ENCODE measurements at regions not wholly inside any gene's neighbourhood (a gene's known extent, or its start where the extent isn't known, plus 50 kb on each side); places are given as distances from the start of the nearest gene placed in this dataset.

GRCh38 chr1:198893763-198894444, 255.1 kb downstream of the PTPRC start:
- no peak for DNase-seq
- Histone ChIP-seq H3K27ac (ENCODE audit: low read length) (0 out of 2 replicates have a peak overlapping the region, but pooled peaks have one; percentile 1), H3K79me2 (ENCODE audit: insufficient read depth, low read length) (peaks cover 100% of the 10 kb centered on the region), H3K9ac (ENCODE audit: low read depth, low read length) (no peak overlapping the region), H3K27me3 (ENCODE audit: insufficient read depth, low read length, poor library complexity) (no peaks in the 10 kb centered on the region), H4K20me1 (ENCODE audit: insufficient read depth, low read length) (peaks cover 75% of the 10 kb centered on the region), H3K4me1 (ENCODE audit: insufficient read depth, low read length) (peaks cover 81% of the 10 kb centered on the region), H3K4me2 (ENCODE audit: insufficient read depth, low read length) (no peak overlapping the region), H3K36me3 (ENCODE audit: insufficient read depth, low read length) (peaks cover 100% of the 10 kb centered on the region), H3K9me3 (ENCODE audit: insufficient read depth, low read length, severe bottlenecking) (no peaks in the 10 kb centered on the region), H3K4me3 (ENCODE audit: low read depth in 1 of 2, low read length in 2 of 2) (no peak overlapping the region), H2AFZ (ENCODE audit: low read depth, low read length) (no peak overlapping the region)
- no peak for ATAC-seq (ENCODE audit: insufficient read depth, low read depth)
- TF ChIP-seq CTCF (IDR thresholded peaks at IDR 0.05; ENCODE audit: borderline replicate concordance, extremely low read depth, low read length, poor library complexity, severe bottlenecking) = no peak
- TF ChIP-seq EZH2 (IDR thresholded peaks at IDR 0.05; ENCODE audit: borderline replicate concordance, low read depth, low read length, severe bottlenecking) = no peak

GRCh38 chr1:198901266-198901665, 262.4 kb downstream of the PTPRC start:
- peak overlapping the region; percentile 22; the same call in 1 of the 2 replicates for H3K4me2 ChIP-seq (ENCODE audit: insufficient read depth, low read length)
- no peak overlapping the region for H2AFZ ChIP-seq (ENCODE audit: low read depth, low read length)
- H3K4me1 ChIP-seq (ENCODE audit: insufficient read depth, low read length) = peaks cover 93% of the 10 kb centered on the region
- no peak overlapping the region for H3K9ac ChIP-seq (ENCODE audit: low read depth, low read length)
- peaks cover 100% of the 10 kb centered on the region for H3K79me2 ChIP-seq (ENCODE audit: insufficient read depth, low read length)
- H3K27me3 ChIP-seq (ENCODE audit: insufficient read depth, low read length, poor library complexity) = no peaks in the 10 kb centered on the region
- ATAC-seq (ENCODE audit: insufficient read depth, low read depth) = no peak
- no peak for DNase-seq
- no peaks in the 10 kb centered on the region for H3K9me3 ChIP-seq (ENCODE audit: insufficient read depth, low read length, severe bottlenecking)
- TF ChIP-seq EZH2 (IDR thresholded peaks at IDR 0.05; ENCODE audit: borderline replicate concordance, low read depth, low read length, severe bottlenecking) (no peak), CTCF (IDR thresholded peaks at IDR 0.05; ENCODE audit: borderline replicate concordance, extremely low read depth, low read length, poor library complexity, severe bottlenecking) (no peak)
- peak overlapping the region; percentile 22; the same call in 1 of the 2 replicates for H3K27ac ChIP-seq (ENCODE audit: low read length)
- H3K36me3 ChIP-seq (ENCODE audit: insufficient read depth, low read length) = peaks cover 98% of the 10 kb centered on the region
- peaks cover 73% of the 10 kb centered on the region for H4K20me1 ChIP-seq (ENCODE audit: insufficient read depth, low read length)
- no peak overlapping the region for H3K4me3 ChIP-seq (ENCODE audit: low read depth in 1 of 2, low read length in 2 of 2)

- Histone ChIP-seq H3K79me2 (ENCODE audit: insufficient read depth, low read length) (peaks cover 100% of the 10 kb centered on the region), H3K36me3 (ENCODE audit: insufficient read depth, low read length) (peaks cover 98% of the 10 kb centered on the region), H2AFZ (ENCODE audit: low read depth, low read length) (no peak overlapping the region), H3K4me3 (ENCODE audit: low read depth in 1 of 2, low read length in 2 of 2) (no peak overlapping the region), H3K27ac (ENCODE audit: low read length) (peak overlapping the region; percentile 56), H3K9me3 (ENCODE audit: insufficient read depth, low read length, severe bottlenecking) (no peaks in the 10 kb centered on the region), H3K9ac (ENCODE audit: low read depth, low read length) (no peak overlapping the region; the same call in 1 of the 2 replicates), H3K4me2 (ENCODE audit: insufficient read depth, low read length) (peak overlapping the region; percentile 27; the same call in 1 of the 2 replicates), H4K20me1 (ENCODE audit: insufficient read depth, low read length) (peaks cover 79% of the 10 kb centered on the region), H3K4me1 (ENCODE audit: insufficient read depth, low read length) (peaks cover 93% of the 10 kb centered on the region), H3K27me3 (ENCODE audit: insufficient read depth, low read length, poor library complexity) (no peaks in the 10 kb centered on the region)
- peak; percentile 30; the same call in 2 of the 3 replicates for ATAC-seq (ENCODE audit: insufficient read depth, low read depth)
- TF ChIP-seq EZH2 (IDR thresholded peaks at IDR 0.05; ENCODE audit: borderline replicate concordance, low read depth, low read length, severe bottlenecking) = no peak
- TF ChIP-seq CTCF (IDR thresholded peaks at IDR 0.05; ENCODE audit: borderline replicate concordance, extremely low read depth, low read length, poor library complexity, severe bottlenecking) = no peak
- DNase-seq = no peak
Measured at GRCh38 chr1:198902655-198903054, 263.8 kb downstream of the PTPRC start.

Measured in DND-41 (cell line).